ENCODE measurements at regions not wholly inside any gene's neighbourhood (a gene's known extent, or its start where the extent isn't known, plus 50 kb on each side); places are given as distances from the start of the nearest gene placed in this dataset.

DNA sequence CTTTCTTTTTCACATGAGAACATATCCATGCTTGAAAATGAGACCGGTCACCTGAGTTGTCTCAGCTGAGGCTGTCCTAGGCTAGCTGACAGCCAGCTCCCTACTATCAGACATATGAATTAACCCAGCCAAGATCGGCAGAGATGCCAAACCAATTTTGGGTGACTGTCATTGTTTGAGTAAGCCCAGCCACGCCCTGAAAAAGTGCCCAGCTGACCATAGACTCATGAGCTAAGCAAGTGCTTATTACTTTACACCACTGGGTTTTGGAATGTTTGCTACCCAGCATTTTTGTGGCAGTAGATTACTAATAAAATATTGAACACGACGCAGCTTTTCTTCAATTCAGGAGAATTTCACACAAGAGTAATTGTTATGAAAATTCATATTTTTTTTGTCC is 265.2 kb upstream of the LYZL1 start:
- TF ChIP-seq CTCF (IDR thresholded peaks at IDR 0.05; ENCODE audit: insufficient read depth, low read depth, low read length): no peak
- no peak for DNase-seq (ENCODE audit: low read depth)
- H3K4me3 ChIP-seq (ENCODE audit: low read depth, low read length): no peak overlapping the region

DNA sequence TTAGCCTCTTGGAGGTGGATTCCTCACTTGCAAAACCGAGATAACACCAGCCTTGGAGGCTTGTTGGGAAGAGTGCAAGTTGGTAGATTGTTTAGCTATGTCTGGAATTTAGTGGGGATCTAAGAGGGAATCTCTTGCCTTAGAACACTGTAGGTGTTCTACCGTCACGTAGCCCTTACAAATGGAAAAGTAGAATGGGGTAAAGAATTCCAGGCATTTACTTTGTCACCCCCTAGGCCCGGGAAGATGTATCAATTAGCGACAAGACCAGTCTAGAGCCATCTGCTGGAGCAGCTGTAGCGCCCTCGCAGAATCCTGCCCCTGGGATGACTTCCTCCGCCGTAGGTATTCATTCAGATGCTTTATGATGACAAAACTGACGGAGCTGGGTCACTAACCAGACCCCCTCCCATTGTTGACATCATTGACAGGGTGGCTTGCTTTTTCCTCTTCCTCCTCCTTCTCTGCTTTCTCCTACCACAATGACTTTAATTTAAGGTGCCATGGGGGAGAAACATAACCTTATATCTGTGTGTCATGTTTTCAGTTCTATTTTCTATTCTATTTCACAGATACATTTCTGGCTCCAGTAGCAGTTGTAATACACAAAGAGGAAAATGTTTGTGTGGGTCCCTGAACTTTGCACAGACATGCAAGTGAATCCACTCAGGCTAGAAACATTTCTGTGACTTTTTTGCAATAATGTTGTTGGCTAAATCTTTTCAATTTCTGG is 262.6 kb upstream of the LYZL1 start:
- TF ChIP-seq CTCF (IDR thresholded peaks at IDR 0.05; ENCODE audit: insufficient read depth, low read depth, low read length): no peak
- H3K4me3 ChIP-seq (ENCODE audit: low read depth, low read length): no peak overlapping the region
- peak; percentile 30 for DNase-seq (ENCODE audit: low read depth)

GRCh38 chr10:29026802-29027580 is 261.9 kb upstream of the LYZL1 start:
- no peak overlapping the region for H3K4me3 ChIP-seq (ENCODE audit: low read depth, low read length)
- no peak for DNase-seq (ENCODE audit: low read depth)
- TF ChIP-seq CTCF (IDR thresholded peaks at IDR 0.05; ENCODE audit: insufficient read depth, low read depth, low read length): no peak

DNA sequence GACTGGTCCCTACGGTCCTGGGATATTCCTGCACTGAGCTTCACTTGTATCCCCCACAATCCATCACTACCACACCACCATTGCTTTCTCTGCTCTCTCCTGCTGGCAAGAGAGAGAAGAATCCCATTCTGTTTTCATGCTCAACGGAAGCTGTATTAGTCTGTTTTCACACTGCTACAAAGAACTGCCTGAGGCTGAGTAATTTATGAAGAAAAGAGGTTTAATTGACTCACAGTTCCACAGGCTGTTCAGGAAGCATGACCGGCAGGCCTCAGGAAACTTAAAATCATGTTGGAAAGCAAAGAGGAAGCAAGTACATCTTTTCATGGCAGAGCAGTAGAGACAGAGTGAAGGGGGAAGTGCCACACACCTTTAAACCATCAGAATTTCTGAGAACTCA is 260.4 kb upstream of the LYZL1 start:
- no peak for TF ChIP-seq CTCF (IDR thresholded peaks at IDR 0.05; ENCODE audit: insufficient read depth, low read depth, low read length)
- no peak for DNase-seq (ENCODE audit: low read depth)
- no peak overlapping the region for H3K4me3 ChIP-seq (ENCODE audit: low read depth, low read length)

GRCh38 chr10:29030900-29031299 is 258.0 kb upstream of the LYZL1 start:
- no peak for DNase-seq (ENCODE audit: low read depth)
- no peak for TF ChIP-seq CTCF (IDR thresholded peaks at IDR 0.05; ENCODE audit: insufficient read depth, low read depth, low read length)

GRCh38 chr10:29032169-29032568 is 256.7 kb upstream of the LYZL1 start:
- H3K4me3 ChIP-seq (ENCODE audit: low read depth, low read length): no peak overlapping the region
- no peak for DNase-seq (ENCODE audit: low read depth)
- no peak for TF ChIP-seq CTCF (IDR thresholded peaks at IDR 0.05; ENCODE audit: insufficient read depth, low read depth, low read length)

More at GRCh38 chr10:29030900-29031299, 258.0 kb upstream of the LYZL1 start:
- H3K4me3 ChIP-seq (ENCODE audit: low read depth, low read length): no peak overlapping the region
